GM10266 (cell line): ENCODE measurements at regions not wholly inside any gene's neighbourhood (a gene's known extent, or its start where the extent isn't known, plus 50 kb on each side); places are given as distances from the start of the nearest gene placed in this dataset.

Experiments used
- DNase-seq: peaks from one replicate; pipeline ENCODE4 v3.0.0; 2012; ENCODE audit errors: extremely low spot score
- CTCF ChIP-seq: IDR thresholded peaks from 2 replicates; pipeline ENCODE4 v1.5.1; 2012; ENCODE audit warnings: mild to moderate bottlenecking, low read depth; ENCODE audit not compliant: control insufficient read depth, insufficient read depth; ENCODE audit errors: missing control alignments

- TF ChIP-seq CTCF = no peak
- no peak for DNase-seq
Measured at GRCh38 chr20:23225407-23226060, 125.1 kb upstream of the NXT1 start.

- no peak for DNase-seq
- no peak for TF ChIP-seq CTCF
Measured at GRCh38 chr20:23224806-23225205, 125.8 kb upstream of the NXT1 start.

- no peak for DNase-seq
- no peak for TF ChIP-seq CTCF
Measured at GRCh38 chr20:23223908-23224580, 126.5 kb upstream of the NXT1 start.

- no peak for DNase-seq
- TF ChIP-seq CTCF = no peak
Measured at GRCh38 chr20:23222531-23223200, 127.9 kb upstream of the NXT1 start.

GRCh38 chr20:23217023-23217422 is 130.9 kb upstream of the CD93 start:
- no peak for DNase-seq
- no peak for TF ChIP-seq CTCF

GRCh38 chr20:23215344-23215995 is 129.3 kb upstream of the CD93 start:
- no peak for TF ChIP-seq CTCF
- DNase-seq = no peak
